ENCODE measurements at regions not wholly inside any gene's neighbourhood (a gene's known extent, or its start where the extent isn't known, plus 50 kb on each side); places are given as distances from the start of the nearest gene placed in this dataset.

DNA sequence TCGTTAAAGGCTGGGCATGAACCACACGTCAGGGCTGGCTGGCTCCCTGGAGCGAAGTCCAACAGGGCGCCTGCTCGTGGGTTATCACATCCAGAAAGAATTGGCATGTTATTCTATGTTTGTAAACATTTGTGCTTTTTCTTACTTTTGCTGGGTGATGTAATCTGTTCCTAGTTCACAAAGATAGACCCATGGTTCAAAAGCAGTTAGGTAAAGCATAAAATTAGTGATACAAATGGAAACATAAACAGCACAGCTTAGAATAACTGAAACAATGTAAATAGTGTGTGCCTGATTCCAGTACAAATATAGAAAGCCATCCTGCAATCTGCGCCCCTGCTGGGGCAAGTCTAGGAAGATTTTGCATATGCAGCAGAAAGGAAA lies 184.0 kb upstream of the C1orf174 start:
- no peak for DNase-seq (ENCODE audit: low read depth, low spot score)
- no peak overlapping the region for H3K4me3 ChIP-seq (ENCODE audit: insufficient read length, low read depth)
- H3K27me3 ChIP-seq (ENCODE audit: insufficient read depth, insufficient read length): no peaks in the 10 kb centered on the region
- no peak for TF ChIP-seq ZNF274 (IDR thresholded peaks at IDR 0.05; ENCODE audit: low read depth, low read length)
- no peak for TF ChIP-seq SUZ12 (IDR thresholded peaks at IDR 0.05; ENCODE audit: extremely low read depth, insufficient read depth, insufficient read length)
- no peak for TF ChIP-seq YY1 (IDR thresholded peaks at IDR 0.05; ENCODE audit: insufficient read depth, insufficient read length)
- H3K9me3 ChIP-seq (ENCODE audit: insufficient read depth, low read length): no peaks in the 10 kb centered on the region; the same call in 1 of the 2 replicates
- no peaks in the 10 kb centered on the region for H3K36me3 ChIP-seq (ENCODE audit: insufficient read depth, insufficient read length, low read length)
- no peaks in the 10 kb centered on the region for H3K4me1 ChIP-seq (ENCODE audit: insufficient read depth, insufficient read length)
- H3K9ac ChIP-seq (ENCODE audit: insufficient read length, low read depth): no peak overlapping the region

- TF ChIP-seq ZNF274 (IDR thresholded peaks at IDR 0.05; ENCODE audit: low read depth, low read length) (no peak), SUZ12 (IDR thresholded peaks at IDR 0.05; ENCODE audit: extremely low read depth, insufficient read depth, insufficient read length) (no peak), YY1 (IDR thresholded peaks at IDR 0.05; ENCODE audit: insufficient read depth, insufficient read length) (no peak)
- no peak overlapping the region for H3K9ac ChIP-seq (ENCODE audit: insufficient read length, low read depth)
- H3K9me3 ChIP-seq (ENCODE audit: insufficient read depth, low read length): no peaks in the 10 kb centered on the region; the same call in 1 of the 2 replicates
- H3K27me3 ChIP-seq (ENCODE audit: insufficient read depth, insufficient read length): no peaks in the 10 kb centered on the region
- no peaks in the 10 kb centered on the region for H3K4me1 ChIP-seq (ENCODE audit: insufficient read depth, insufficient read length)
- no peaks in the 10 kb centered on the region for H3K36me3 ChIP-seq (ENCODE audit: insufficient read depth, insufficient read length, low read length)
- H3K4me3 ChIP-seq (ENCODE audit: insufficient read length, low read depth): no peak overlapping the region
- no peak for DNase-seq (ENCODE audit: low read depth, low spot score)
These were observed 184.4 kb upstream of the C1orf174 start for GRCh38 chr1:4084446-4084845.

DNA sequence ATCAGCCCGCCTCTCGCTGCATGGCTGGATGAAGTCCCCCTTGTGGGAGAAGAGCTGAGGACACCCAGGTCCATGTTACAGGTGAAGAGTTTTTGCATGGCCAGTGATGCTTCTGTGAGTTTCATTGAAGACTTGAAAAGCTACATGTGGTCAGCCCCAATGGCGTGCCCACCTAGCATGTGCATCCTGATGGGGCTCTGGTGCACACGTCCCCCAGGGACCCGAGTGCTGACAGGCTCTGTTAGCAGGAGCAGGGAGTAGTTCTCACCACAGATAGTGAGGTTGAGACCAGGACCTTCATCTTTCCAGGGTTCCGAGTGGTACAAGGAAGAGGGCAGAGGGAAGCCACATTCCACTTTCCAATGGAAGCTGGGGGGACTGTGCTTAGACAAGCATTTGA lies 184.8 kb upstream of the C1orf174 start:
- Histone ChIP-seq H3K4me3 (ENCODE audit: insufficient read length, low read depth) (no peak overlapping the region), H3K9me3 (ENCODE audit: insufficient read depth, low read length) (no peaks in the 10 kb centered on the region; the same call in 1 of the 2 replicates), H3K27me3 (ENCODE audit: insufficient read depth, insufficient read length) (no peaks in the 10 kb centered on the region), H3K4me1 (ENCODE audit: insufficient read depth, insufficient read length) (no peaks in the 10 kb centered on the region), H3K9ac (ENCODE audit: insufficient read length, low read depth) (no peak overlapping the region), H3K36me3 (ENCODE audit: insufficient read depth, insufficient read length, low read length) (no peaks in the 10 kb centered on the region)
- TF ChIP-seq YY1 (IDR thresholded peaks at IDR 0.05; ENCODE audit: insufficient read depth, insufficient read length) (no peak), SUZ12 (IDR thresholded peaks at IDR 0.05; ENCODE audit: extremely low read depth, insufficient read depth, insufficient read length) (no peak), ZNF274 (IDR thresholded peaks at IDR 0.05; ENCODE audit: low read depth, low read length) (no peak)
- no peak for DNase-seq (ENCODE audit: low read depth, low spot score)

DNA sequence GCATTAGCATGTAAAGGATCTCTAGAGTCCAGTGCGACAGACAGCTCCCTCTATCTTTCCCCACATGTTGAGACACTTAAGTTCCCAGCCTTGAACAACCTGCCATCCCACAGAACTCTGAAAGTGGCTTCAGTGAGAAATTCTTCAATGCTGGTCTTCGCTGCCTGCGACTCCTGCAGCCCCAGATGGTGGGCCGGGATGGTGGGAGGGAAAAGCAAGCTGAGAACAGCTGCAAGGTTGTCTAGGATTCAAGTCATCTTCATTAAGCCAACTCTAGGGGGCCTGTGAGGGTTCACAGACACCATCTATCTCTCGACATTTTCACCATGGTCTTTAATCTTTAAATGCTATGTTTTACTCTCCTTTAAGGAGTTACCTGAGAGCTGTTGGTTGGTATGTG lies 185.5 kb upstream of the C1orf174 start:
- Histone ChIP-seq H3K4me3 (ENCODE audit: insufficient read length, low read depth) (no peak overlapping the region), H3K27me3 (ENCODE audit: insufficient read depth, insufficient read length) (no peaks in the 10 kb centered on the region), H3K4me1 (ENCODE audit: insufficient read depth, insufficient read length) (no peaks in the 10 kb centered on the region), H3K9ac (ENCODE audit: insufficient read length, low read depth) (no peak overlapping the region), H3K9me3 (ENCODE audit: insufficient read depth, low read length) (no peaks in the 10 kb centered on the region), H3K36me3 (ENCODE audit: insufficient read depth, insufficient read length, low read length) (no peaks in the 10 kb centered on the region)
- DNase-seq (ENCODE audit: low read depth, low spot score): no peak
- TF ChIP-seq SUZ12 (IDR thresholded peaks at IDR 0.05; ENCODE audit: extremely low read depth, insufficient read depth, insufficient read length) (no peak), YY1 (IDR thresholded peaks at IDR 0.05; ENCODE audit: insufficient read depth, insufficient read length) (no peak), ZNF274 (IDR thresholded peaks at IDR 0.05; ENCODE audit: low read depth, low read length) (no peak)

DNA sequence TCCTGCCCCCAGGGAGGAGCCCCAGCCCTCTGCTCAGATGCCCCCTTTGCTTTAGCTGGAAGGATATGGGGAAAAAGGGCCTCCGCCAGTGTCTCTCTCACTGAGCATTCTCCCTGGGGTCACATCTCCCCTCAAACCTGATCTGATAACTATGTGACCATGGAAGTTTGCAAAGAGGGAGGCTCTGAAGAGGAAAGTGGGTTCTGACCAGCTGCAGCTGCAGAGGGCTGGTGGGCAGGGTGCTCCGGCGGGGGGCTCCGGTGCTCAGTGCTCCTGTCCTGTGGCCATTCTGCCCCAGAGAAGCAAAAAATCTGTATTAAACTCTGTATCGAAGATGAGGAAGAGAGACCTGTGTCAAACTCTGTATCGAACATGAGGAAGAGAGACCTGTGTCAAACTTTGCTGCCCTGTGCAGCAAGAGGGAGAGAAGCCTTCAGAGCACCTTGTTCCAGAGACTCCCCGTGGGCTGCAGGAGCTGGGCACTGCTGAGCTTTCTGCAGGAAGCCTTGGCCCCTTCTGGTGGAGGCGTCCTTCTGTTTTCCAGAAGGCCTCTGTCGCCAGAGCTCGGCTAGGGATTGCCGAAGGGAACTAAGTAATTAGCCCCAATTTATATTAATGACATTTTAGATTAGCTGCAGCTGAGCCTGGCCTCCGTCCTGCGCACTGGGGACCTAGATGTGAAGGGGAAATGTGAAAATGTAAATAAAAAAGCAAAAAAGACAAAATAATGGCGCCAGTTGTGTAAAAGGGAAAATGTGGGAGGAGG lies 186.2 kb upstream of the C1orf174 start:
- Histone ChIP-seq H3K27me3 (ENCODE audit: insufficient read depth, insufficient read length) (no peaks in the 10 kb centered on the region), H3K4me1 (ENCODE audit: insufficient read depth, insufficient read length) (no peaks in the 10 kb centered on the region), H3K9ac (ENCODE audit: insufficient read length, low read depth) (no peak overlapping the region), H3K4me3 (ENCODE audit: insufficient read length, low read depth) (no peak overlapping the region), H3K9me3 (ENCODE audit: insufficient read depth, low read length) (no peaks in the 10 kb centered on the region), H3K36me3 (ENCODE audit: insufficient read depth, insufficient read length, low read length) (no peaks in the 10 kb centered on the region)
- no peak for DNase-seq (ENCODE audit: low read depth, low spot score)
- TF ChIP-seq ZNF274 (IDR thresholded peaks at IDR 0.05; ENCODE audit: low read depth, low read length) (no peak), YY1 (IDR thresholded peaks at IDR 0.05; ENCODE audit: insufficient read depth, insufficient read length) (no peak), SUZ12 (IDR thresholded peaks at IDR 0.05; ENCODE audit: extremely low read depth, insufficient read depth, insufficient read length) (no peak)

DNA sequence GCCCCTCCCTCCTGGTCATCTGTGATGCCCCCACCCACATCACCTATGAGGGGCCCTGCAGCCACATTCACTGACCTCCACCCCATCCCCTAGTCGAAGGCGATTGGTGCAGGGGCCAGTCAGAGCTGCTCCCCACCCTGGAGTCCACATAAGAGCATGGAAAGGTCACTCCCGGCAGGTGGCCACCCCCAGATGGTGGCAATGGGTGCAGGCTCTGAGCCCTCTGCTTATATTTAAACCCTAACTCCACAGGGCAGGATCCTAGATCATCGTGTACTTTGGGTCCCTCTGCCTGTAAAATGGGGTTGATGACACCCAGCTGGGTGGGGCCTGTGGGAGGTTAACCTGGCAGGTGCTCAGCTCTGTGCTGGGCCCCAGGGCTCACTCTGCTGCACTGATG lies 186.8 kb upstream of the C1orf174 start:
- TF ChIP-seq YY1 (IDR thresholded peaks at IDR 0.05; ENCODE audit: insufficient read depth, insufficient read length) (no peak), SUZ12 (IDR thresholded peaks at IDR 0.05; ENCODE audit: extremely low read depth, insufficient read depth, insufficient read length) (no peak), ZNF274 (IDR thresholded peaks at IDR 0.05; ENCODE audit: low read depth, low read length) (no peak)
- Histone ChIP-seq H3K4me3 (ENCODE audit: insufficient read length, low read depth) (no peak overlapping the region), H3K36me3 (ENCODE audit: insufficient read depth, insufficient read length, low read length) (no peaks in the 10 kb centered on the region), H3K9me3 (ENCODE audit: insufficient read depth, low read length) (peaks cover 5% of the 10 kb centered on the region; the same call in 1 of the 2 replicates), H3K27me3 (ENCODE audit: insufficient read depth, insufficient read length) (no peaks in the 10 kb centered on the region), H3K9ac (ENCODE audit: insufficient read length, low read depth) (no peak overlapping the region), H3K4me1 (ENCODE audit: insufficient read depth, insufficient read length) (no peaks in the 10 kb centered on the region)
- no peak for DNase-seq (ENCODE audit: low read depth, low spot score)

DNA sequence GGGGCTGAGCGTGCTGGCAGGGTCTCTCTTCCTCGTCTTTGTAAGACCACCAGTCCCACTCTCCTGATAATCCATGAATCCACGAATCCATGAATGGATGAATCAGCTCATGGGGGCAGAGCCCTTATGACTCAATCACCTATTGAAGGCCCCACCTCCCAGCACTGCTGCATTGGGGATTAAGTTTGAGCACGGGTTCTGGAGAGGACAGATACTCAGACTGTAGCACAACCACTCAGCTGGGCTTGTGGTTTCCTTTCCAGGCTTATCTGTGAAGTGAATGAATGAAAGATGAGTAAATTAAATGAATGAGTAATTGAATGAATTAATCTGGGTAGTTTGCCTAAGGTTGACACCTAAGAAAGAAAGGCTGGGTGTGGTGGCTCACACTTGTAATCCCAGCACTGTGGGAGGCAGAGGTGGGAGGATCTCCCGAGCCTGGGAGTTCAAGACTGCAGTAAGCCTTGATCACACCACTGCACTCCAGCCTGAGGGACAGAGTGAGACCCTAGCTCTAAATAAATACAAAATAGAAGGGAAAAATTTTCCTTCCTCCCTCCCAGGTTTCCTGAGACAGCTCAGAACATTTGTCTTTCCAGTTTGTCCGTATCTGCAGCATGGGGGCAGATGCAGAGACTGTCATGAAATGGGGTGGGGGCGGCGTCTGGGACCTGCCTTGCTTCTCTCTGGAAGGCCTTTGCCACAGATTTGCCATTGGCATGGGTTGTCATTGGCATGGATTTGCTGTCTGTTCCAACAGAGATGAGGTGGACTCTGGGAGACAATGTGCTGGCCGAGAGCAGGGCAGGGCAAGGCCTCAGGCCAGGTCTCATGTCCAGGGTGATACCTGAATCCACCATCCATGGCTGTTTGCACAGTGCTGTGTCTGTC lies 187.7 kb upstream of the C1orf174 start:
- no peaks in the 10 kb centered on the region for H3K4me1 ChIP-seq (ENCODE audit: insufficient read depth, insufficient read length)
- no peaks in the 10 kb centered on the region for H3K27me3 ChIP-seq (ENCODE audit: insufficient read depth, insufficient read length)
- no peak for DNase-seq (ENCODE audit: low read depth, low spot score)
- H3K9ac ChIP-seq (ENCODE audit: insufficient read length, low read depth): no peak overlapping the region
- H3K36me3 ChIP-seq (ENCODE audit: insufficient read depth, insufficient read length, low read length): no peaks in the 10 kb centered on the region
- no peak overlapping the region for H3K4me3 ChIP-seq (ENCODE audit: insufficient read length, low read depth)
- TF ChIP-seq ZNF274 (IDR thresholded peaks at IDR 0.05; ENCODE audit: low read depth, low read length): no peak
- peaks cover 7% of the 10 kb centered on the region; the same call in 1 of the 2 replicates for H3K9me3 ChIP-seq (ENCODE audit: insufficient read depth, low read length)

Data from NT2/D1 (cell line).